ENCODE measurements at regions not wholly inside any gene's neighbourhood (a gene's known extent, or its start where the extent isn't known, plus 50 kb on each side); places are given as distances from the start of the nearest gene placed in this dataset.

GRCh38 chr2:6008186-6008585, 316.0 kb downstream of the SOX11 start:
- Histone ChIP-seq H3K36me3 (ENCODE audit: control insufficient read depth in 1 of 2, insufficient read depth in 2 of 2, low read length in 2 of 2) (no peaks in the 10 kb centered on the region), H3K4me3 (ENCODE audit: low read depth in 1 of 2, low read length in 2 of 2) (no peak overlapping the region), H3K9me3 (ENCODE audit: control insufficient read depth in 1 of 2, low read length in 2 of 2) (no peaks in the 10 kb centered on the region)

GRCh38 chr2:6008726-6009125, 316.5 kb downstream of the SOX11 start:
- Histone ChIP-seq H3K27me3 (ENCODE audit: control insufficient read depth in 1 of 2, insufficient read depth in 2 of 2, low read length in 2 of 2) (no peaks in the 10 kb centered on the region), H3K9ac (ENCODE audit: low read depth in 1 of 2, low read length in 2 of 2) (no peak overlapping the region), H3K27ac (ENCODE audit: low read depth, low read length) (no peak overlapping the region), H3K9me3 (ENCODE audit: control insufficient read depth in 1 of 2, low read length in 2 of 2) (no peaks in the 10 kb centered on the region), H3K4me1 (ENCODE audit: control insufficient read depth in 1 of 2, insufficient read depth in 2 of 2, low read length in 2 of 2) (no peaks in the 10 kb centered on the region), H3K4me3 (ENCODE audit: low read depth in 1 of 2, low read length in 2 of 2) (no peak overlapping the region), H3K36me3 (ENCODE audit: control insufficient read depth in 1 of 2, insufficient read depth in 2 of 2, low read length in 2 of 2) (no peaks in the 10 kb centered on the region)

More at GRCh38 chr2:6008186-6008585, 316.0 kb downstream of the SOX11 start:
- no peaks in the 10 kb centered on the region for H3K4me1 ChIP-seq (ENCODE audit: control insufficient read depth in 1 of 2, insufficient read depth in 2 of 2, low read length in 2 of 2)
- H3K27me3 ChIP-seq (ENCODE audit: control insufficient read depth in 1 of 2, insufficient read depth in 2 of 2, low read length in 2 of 2) = no peaks in the 10 kb centered on the region
- no peak overlapping the region for H3K9ac ChIP-seq (ENCODE audit: low read depth in 1 of 2, low read length in 2 of 2)
- no peak overlapping the region for H3K27ac ChIP-seq (ENCODE audit: low read depth, low read length)

- Histone ChIP-seq H3K4me1 (ENCODE audit: control insufficient read depth in 1 of 2, insufficient read depth in 2 of 2, low read length in 2 of 2) (no peaks in the 10 kb centered on the region), H3K27ac (ENCODE audit: low read depth, low read length) (no peak overlapping the region), H3K36me3 (ENCODE audit: control insufficient read depth in 1 of 2, insufficient read depth in 2 of 2, low read length in 2 of 2) (no peaks in the 10 kb centered on the region), H3K4me3 (ENCODE audit: low read depth in 1 of 2, low read length in 2 of 2) (no peak overlapping the region), H3K9ac (ENCODE audit: low read depth in 1 of 2, low read length in 2 of 2) (no peak overlapping the region), H3K9me3 (ENCODE audit: control insufficient read depth in 1 of 2, low read length in 2 of 2) (no peaks in the 10 kb centered on the region), H3K27me3 (ENCODE audit: control insufficient read depth in 1 of 2, insufficient read depth in 2 of 2, low read length in 2 of 2) (no peaks in the 10 kb centered on the region)
Observed at GRCh38 chr2:6010163-6010562, 318.0 kb downstream of the SOX11 start.

- no peaks in the 10 kb centered on the region for H3K9me3 ChIP-seq (ENCODE audit: control insufficient read depth in 1 of 2, low read length in 2 of 2)
- H3K27me3 ChIP-seq (ENCODE audit: control insufficient read depth in 1 of 2, insufficient read depth in 2 of 2, low read length in 2 of 2) = no peaks in the 10 kb centered on the region
- no peak overlapping the region for H3K9ac ChIP-seq (ENCODE audit: low read depth in 1 of 2, low read length in 2 of 2)
- H3K4me3 ChIP-seq (ENCODE audit: low read depth in 1 of 2, low read length in 2 of 2) = no peak overlapping the region
- H3K4me1 ChIP-seq (ENCODE audit: control insufficient read depth in 1 of 2, insufficient read depth in 2 of 2, low read length in 2 of 2) = no peaks in the 10 kb centered on the region
- H3K36me3 ChIP-seq (ENCODE audit: control insufficient read depth in 1 of 2, insufficient read depth in 2 of 2, low read length in 2 of 2) = no peaks in the 10 kb centered on the region
- H3K27ac ChIP-seq (ENCODE audit: low read depth, low read length) = no peak overlapping the region
Observed at GRCh38 chr2:6011921-6012320, 319.7 kb downstream of the SOX11 start.

GRCh38 chr2:6017736-6018286, 325.6 kb downstream of the SOX11 start:
- Histone ChIP-seq H3K9ac (ENCODE audit: low read depth in 1 of 2, low read length in 2 of 2) (no peak overlapping the region), H3K27me3 (ENCODE audit: control insufficient read depth in 1 of 2, insufficient read depth in 2 of 2, low read length in 2 of 2) (no peaks in the 10 kb centered on the region), H3K4me1 (ENCODE audit: control insufficient read depth in 1 of 2, insufficient read depth in 2 of 2, low read length in 2 of 2) (no peaks in the 10 kb centered on the region)

GRCh38 chr2:6024229-6024628, 332.0 kb downstream of the SOX11 start:
- Histone ChIP-seq H3K27ac (ENCODE audit: low read depth, low read length) (no peak overlapping the region), H3K36me3 (ENCODE audit: control insufficient read depth in 1 of 2, insufficient read depth in 2 of 2, low read length in 2 of 2) (no peaks in the 10 kb centered on the region)

More at GRCh38 chr2:6017736-6018286, 325.6 kb downstream of the SOX11 start:
- Histone ChIP-seq H3K4me3 (ENCODE audit: low read depth in 1 of 2, low read length in 2 of 2) (no peak overlapping the region), H3K36me3 (ENCODE audit: control insufficient read depth in 1 of 2, insufficient read depth in 2 of 2, low read length in 2 of 2) (no peaks in the 10 kb centered on the region), H3K9me3 (ENCODE audit: control insufficient read depth in 1 of 2, low read length in 2 of 2) (no peaks in the 10 kb centered on the region), H3K27ac (ENCODE audit: low read depth, low read length) (no peak overlapping the region)

GRCh38 chr2:6024784-6025183, 332.6 kb downstream of the SOX11 start:
- no peaks in the 10 kb centered on the region for H3K36me3 ChIP-seq (ENCODE audit: control insufficient read depth in 1 of 2, insufficient read depth in 2 of 2, low read length in 2 of 2)
- no peak overlapping the region for H3K27ac ChIP-seq (ENCODE audit: low read depth, low read length)
- no peak overlapping the region for H3K9ac ChIP-seq (ENCODE audit: low read depth in 1 of 2, low read length in 2 of 2)
- H3K4me3 ChIP-seq (ENCODE audit: low read depth in 1 of 2, low read length in 2 of 2) = no peak overlapping the region
- H3K4me1 ChIP-seq (ENCODE audit: control insufficient read depth in 1 of 2, insufficient read depth in 2 of 2, low read length in 2 of 2) = no peaks in the 10 kb centered on the region
- H3K9me3 ChIP-seq (ENCODE audit: control insufficient read depth in 1 of 2, low read length in 2 of 2) = no peaks in the 10 kb centered on the region
- no peaks in the 10 kb centered on the region for H3K27me3 ChIP-seq (ENCODE audit: control insufficient read depth in 1 of 2, insufficient read depth in 2 of 2, low read length in 2 of 2)

More at GRCh38 chr2:6024229-6024628, 332.0 kb downstream of the SOX11 start:
- H3K27me3 ChIP-seq (ENCODE audit: control insufficient read depth in 1 of 2, insufficient read depth in 2 of 2, low read length in 2 of 2) = no peaks in the 10 kb centered on the region
- no peaks in the 10 kb centered on the region for H3K4me1 ChIP-seq (ENCODE audit: control insufficient read depth in 1 of 2, insufficient read depth in 2 of 2, low read length in 2 of 2)
- H3K4me3 ChIP-seq (ENCODE audit: low read depth in 1 of 2, low read length in 2 of 2) = no peak overlapping the region
- no peak overlapping the region for H3K9ac ChIP-seq (ENCODE audit: low read depth in 1 of 2, low read length in 2 of 2)
- no peaks in the 10 kb centered on the region for H3K9me3 ChIP-seq (ENCODE audit: control insufficient read depth in 1 of 2, low read length in 2 of 2)

GRCh38 chr2:6025391-6025790, 333.2 kb downstream of the SOX11 start:
- no peaks in the 10 kb centered on the region for H3K27me3 ChIP-seq (ENCODE audit: control insufficient read depth in 1 of 2, insufficient read depth in 2 of 2, low read length in 2 of 2)
- no peak overlapping the region for H3K4me3 ChIP-seq (ENCODE audit: low read depth in 1 of 2, low read length in 2 of 2)
- H3K9me3 ChIP-seq (ENCODE audit: control insufficient read depth in 1 of 2, low read length in 2 of 2) = no peaks in the 10 kb centered on the region
- H3K9ac ChIP-seq (ENCODE audit: low read depth in 1 of 2, low read length in 2 of 2) = no peak overlapping the region
- H3K36me3 ChIP-seq (ENCODE audit: control insufficient read depth in 1 of 2, insufficient read depth in 2 of 2, low read length in 2 of 2) = no peaks in the 10 kb centered on the region
- no peaks in the 10 kb centered on the region for H3K4me1 ChIP-seq (ENCODE audit: control insufficient read depth in 1 of 2, insufficient read depth in 2 of 2, low read length in 2 of 2)
- no peak overlapping the region for H3K27ac ChIP-seq (ENCODE audit: low read depth, low read length)

GRCh38 chr2:6027066-6027465, 334.9 kb downstream of the SOX11 start:
- no peaks in the 10 kb centered on the region for H3K9me3 ChIP-seq (ENCODE audit: control insufficient read depth in 1 of 2, low read length in 2 of 2)
- H3K4me3 ChIP-seq (ENCODE audit: low read depth in 1 of 2, low read length in 2 of 2) = no peak overlapping the region
- H3K27ac ChIP-seq (ENCODE audit: low read depth, low read length) = no peak overlapping the region
- H3K4me1 ChIP-seq (ENCODE audit: control insufficient read depth in 1 of 2, insufficient read depth in 2 of 2, low read length in 2 of 2) = no peaks in the 10 kb centered on the region
- no peaks in the 10 kb centered on the region for H3K27me3 ChIP-seq (ENCODE audit: control insufficient read depth in 1 of 2, insufficient read depth in 2 of 2, low read length in 2 of 2)
- H3K36me3 ChIP-seq (ENCODE audit: control insufficient read depth in 1 of 2, insufficient read depth in 2 of 2, low read length in 2 of 2) = no peaks in the 10 kb centered on the region
- no peak overlapping the region for H3K9ac ChIP-seq (ENCODE audit: low read depth in 1 of 2, low read length in 2 of 2)

GRCh38 chr2:6031200-6031867, 339.1 kb downstream of the SOX11 start:
- Histone ChIP-seq H3K4me1 (ENCODE audit: control insufficient read depth in 1 of 2, insufficient read depth in 2 of 2, low read length in 2 of 2) (no peaks in the 10 kb centered on the region), H3K9ac (ENCODE audit: low read depth in 1 of 2, low read length in 2 of 2) (no peak overlapping the region), H3K27me3 (ENCODE audit: control insufficient read depth in 1 of 2, insufficient read depth in 2 of 2, low read length in 2 of 2) (no peaks in the 10 kb centered on the region), H3K9me3 (ENCODE audit: control insufficient read depth in 1 of 2, low read length in 2 of 2) (no peaks in the 10 kb centered on the region), H3K36me3 (ENCODE audit: control insufficient read depth in 1 of 2, insufficient read depth in 2 of 2, low read length in 2 of 2) (no peaks in the 10 kb centered on the region), H3K27ac (ENCODE audit: low read depth, low read length) (no peak overlapping the region), H3K4me3 (ENCODE audit: low read depth in 1 of 2, low read length in 2 of 2) (no peak overlapping the region)

Measured in duodenal mucosa (tissue), 2 donors.